ENCODE measurements at regions not wholly inside any gene's neighbourhood (a gene's known extent, or its start where the extent isn't known, plus 50 kb on each side); places are given as distances from the start of the nearest gene placed in this dataset.

DNA sequence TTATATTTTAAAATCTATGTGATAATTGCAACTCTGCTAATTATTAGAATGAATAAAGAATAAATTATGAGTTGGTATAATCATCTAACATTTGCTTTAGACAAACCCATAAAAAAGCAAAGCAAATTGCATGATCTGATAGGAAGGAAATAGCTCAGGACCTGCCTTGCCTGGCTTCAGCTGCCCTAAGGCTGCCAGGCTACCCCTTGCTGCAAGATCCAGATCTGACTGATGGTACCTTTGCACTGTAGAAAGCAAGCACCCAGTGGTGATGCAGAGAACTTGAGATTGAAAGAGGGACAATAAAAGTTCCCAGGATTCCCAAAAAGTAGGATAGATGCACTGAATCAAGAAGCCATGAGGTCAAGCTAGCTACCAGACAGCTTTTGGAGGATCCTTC lies 100.9 kb upstream of the FSTL4 start:
- DNase-seq (ENCODE audit: low read depth, low spot score): no peak
- H3K4me3 ChIP-seq (ENCODE audit: low read depth, low read length): no peak overlapping the region
- in situ Hi-C loops (cut with HindIII; ENCODE audit: low sequenced_read_pairs): no loop called here
- TF ChIP-seq, protein P1, sequence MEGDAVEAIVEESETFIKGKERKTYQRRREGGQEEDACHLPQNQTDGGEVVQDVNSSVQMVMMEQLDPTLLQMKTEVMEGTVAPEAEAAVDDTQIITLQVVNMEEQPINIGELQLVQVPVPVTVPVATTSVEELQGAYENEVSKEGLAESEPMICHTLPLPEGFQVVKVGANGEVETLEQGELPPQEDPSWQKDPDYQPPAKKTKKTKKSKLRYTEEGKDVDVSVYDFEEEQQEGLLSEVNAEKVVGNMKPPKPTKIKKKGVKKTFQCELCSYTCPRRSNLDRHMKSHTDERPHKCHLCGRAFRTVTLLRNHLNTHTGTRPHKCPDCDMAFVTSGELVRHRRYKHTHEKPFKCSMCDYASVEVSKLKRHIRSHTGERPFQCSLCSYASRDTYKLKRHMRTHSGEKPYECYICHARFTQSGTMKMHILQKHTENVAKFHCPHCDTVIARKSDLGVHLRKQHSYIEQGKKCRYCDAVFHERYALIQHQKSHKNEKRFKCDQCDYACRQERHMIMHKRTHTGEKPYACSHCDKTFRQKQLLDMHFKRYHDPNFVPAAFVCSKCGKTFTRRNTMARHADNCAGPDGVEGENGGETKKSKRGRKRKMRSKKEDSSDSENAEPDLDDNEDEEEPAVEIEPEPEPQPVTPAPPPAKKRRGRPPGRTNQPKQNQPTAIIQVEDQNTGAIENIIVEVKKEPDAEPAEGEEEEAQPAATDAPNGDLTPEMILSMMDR (IDR thresholded peaks at IDR 0.05; ENCODE audit: low read depth, low read length): no peak

DNA sequence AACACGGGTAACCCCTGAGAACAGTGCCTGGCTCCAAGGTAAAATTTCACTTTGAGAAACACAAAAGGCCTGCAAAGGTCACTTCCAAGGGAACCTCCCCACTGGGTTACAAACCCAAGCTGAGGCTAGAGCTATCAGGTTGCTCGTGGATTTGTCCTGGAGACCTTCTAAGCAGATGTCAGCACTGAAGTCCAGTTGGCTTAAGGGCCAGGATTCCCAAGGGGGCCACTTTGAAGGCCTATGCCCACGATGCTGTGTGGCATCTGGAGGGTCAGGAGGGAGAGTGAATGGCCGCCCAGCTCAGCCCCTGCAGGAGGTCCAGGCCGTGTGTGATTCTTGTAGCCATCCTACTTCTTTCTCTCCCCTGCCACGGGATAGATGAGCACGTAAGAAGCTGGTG lies 100.2 kb upstream of the FSTL4 start:
- in situ Hi-C loops (cut with HindIII; ENCODE audit: low sequenced_read_pairs): no loop called here
- TF ChIP-seq, protein P1 (IDR thresholded peaks at IDR 0.05; ENCODE audit: low read depth, low read length): no peak
- H3K4me3 ChIP-seq (ENCODE audit: low read depth, low read length): no peak overlapping the region
- no peak for DNase-seq (ENCODE audit: low read depth, low spot score)

DNA sequence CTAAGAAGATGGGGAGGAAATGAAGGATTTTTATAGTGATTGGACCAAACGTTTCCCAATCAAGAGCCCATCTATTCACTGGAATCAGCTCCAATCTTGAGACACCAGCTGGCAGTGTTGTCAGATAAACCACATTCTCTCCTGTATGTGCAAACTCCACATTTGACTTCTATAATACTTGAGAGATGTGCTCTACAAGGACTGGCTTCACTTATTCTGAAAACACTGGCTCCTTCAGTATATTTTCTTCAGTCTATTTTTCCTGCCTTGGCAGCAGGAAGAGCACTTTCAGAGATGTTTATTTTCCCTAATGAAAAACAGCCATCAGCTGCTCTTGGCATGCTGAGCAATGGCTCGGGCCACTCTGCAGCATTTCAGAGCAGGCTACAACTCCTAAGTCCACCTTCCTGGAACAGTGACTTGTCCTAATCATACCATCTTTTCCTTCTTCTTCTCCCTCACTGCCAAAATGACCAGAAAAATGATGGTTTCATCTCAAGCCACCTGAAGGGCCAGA lies 96.9 kb upstream of the FSTL4 start:
- in situ Hi-C loops (cut with HindIII; ENCODE audit: low sequenced_read_pairs): no loop called here
- H3K4me3 ChIP-seq (ENCODE audit: low read depth, low read length): no peak overlapping the region
- DNase-seq (ENCODE audit: low read depth, low spot score): peak; percentile 4
- TF ChIP-seq, protein P1 (IDR thresholded peaks at IDR 0.05; ENCODE audit: low read depth, low read length): no peak

DNA sequence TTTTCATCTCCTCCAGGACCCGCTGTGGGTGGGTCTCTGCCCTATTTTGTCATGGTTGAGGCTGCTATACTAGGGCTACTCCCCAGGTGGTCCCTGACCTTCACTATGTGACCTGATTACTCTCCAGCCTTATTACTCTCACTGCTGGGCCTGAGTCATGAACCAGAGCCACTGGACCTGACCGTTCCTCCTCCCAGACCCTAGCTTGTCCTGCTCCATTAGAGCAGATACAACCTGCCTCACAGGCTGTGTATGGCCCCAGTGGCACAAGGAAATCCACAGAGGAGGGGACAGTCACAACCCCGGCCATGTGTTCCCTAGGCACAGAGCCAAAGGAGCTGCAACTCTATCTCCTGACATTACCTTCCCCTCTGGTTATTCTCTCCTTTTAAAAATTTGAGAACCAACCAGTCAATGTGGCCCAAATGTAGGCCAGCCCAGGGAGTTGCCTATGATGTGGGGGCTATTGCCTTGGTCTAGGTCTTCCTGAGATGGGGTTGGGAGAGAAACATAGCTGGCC lies 96.0 kb upstream of the FSTL4 start:
- in situ Hi-C loops (cut with HindIII; ENCODE audit: low sequenced_read_pairs): no loop called here
- no peak for DNase-seq (ENCODE audit: low read depth, low spot score)
- TF ChIP-seq, protein P1 (IDR thresholded peaks at IDR 0.05; ENCODE audit: low read depth, low read length): no peak
- no peak overlapping the region for H3K4me3 ChIP-seq (ENCODE audit: low read depth, low read length)

DNA sequence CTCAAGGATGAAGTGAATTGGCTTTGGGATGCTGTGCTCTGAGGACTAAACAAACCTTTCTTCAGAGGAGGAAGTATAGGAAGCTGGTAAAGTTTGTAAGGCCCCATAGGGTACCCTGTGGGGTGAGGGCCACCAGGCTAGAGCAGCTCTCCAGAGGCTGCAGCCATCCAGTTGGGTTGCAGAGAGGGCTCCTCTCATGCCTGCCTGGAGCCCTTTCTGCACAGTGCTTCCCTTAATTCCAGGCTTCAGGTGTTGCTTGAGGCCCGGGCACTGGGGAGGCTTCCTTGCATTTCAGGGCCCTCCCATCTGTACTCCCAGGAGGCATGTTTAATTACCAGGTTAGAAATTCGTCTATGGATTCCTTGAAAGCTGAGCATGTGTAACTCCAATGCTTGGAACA lies 95.3 kb upstream of the FSTL4 start:
- no peak overlapping the region for H3K4me3 ChIP-seq (ENCODE audit: low read depth, low read length)
- TF ChIP-seq, protein P1 (IDR thresholded peaks at IDR 0.05; ENCODE audit: low read depth, low read length): no peak
- in situ Hi-C loops (cut with HindIII; ENCODE audit: low sequenced_read_pairs): no loop called here
- DNase-seq (ENCODE audit: low read depth, low spot score): no peak

DNA sequence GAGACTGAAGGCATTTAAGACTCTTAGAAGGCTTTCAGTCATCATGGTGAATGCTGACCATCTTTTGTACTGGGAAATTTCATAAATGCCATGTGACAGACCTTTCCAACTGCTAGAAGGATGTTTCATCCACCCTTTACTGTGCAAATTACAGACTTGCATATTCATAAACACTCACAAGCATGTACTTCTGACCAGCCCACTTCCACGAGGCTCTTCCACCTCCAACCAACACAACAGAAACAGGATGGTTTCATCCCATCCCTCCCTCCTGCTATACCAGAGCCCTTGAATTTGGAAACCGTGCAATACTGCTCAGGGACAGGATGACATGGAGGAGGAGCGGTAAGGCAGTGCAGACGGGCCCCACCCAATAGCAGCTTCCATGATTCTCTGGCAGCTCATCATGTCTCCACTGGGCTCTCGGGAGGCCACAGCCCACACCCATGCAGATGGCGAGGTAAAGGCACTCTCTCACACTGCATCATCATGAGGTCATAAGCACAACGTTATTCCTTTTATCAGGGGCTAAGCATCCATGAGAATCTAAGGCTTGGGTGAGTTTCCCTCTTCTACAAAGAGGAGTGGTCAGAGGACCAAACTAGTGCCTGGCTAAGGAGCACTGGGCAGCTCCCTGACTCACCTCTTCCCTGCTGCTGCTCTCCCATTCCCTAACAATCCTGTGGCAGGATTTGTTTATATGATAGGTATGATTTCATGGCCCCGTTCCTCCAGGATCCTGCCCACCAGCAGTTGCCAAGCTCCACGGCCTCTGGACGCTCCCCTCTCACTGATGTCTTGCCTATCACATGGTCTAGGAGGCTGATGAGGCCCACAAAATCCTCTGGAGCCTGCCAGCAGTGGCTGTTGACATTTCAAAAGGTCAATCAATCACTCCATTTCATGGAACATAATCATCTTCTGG lies 94.4 kb upstream of the FSTL4 start:
- H3K4me3 ChIP-seq (ENCODE audit: low read depth, low read length): no peak overlapping the region
- TF ChIP-seq, protein P1 (IDR thresholded peaks at IDR 0.05; ENCODE audit: low read depth, low read length): no peak
- peak; percentile 18 for DNase-seq (ENCODE audit: low read depth, low spot score)
- in situ Hi-C loops (cut with HindIII; ENCODE audit: low sequenced_read_pairs): no loop called here
